ENCODE measurements at regions not wholly inside any gene's neighbourhood (a gene's known extent, or its start where the extent isn't known, plus 50 kb on each side); places are given as distances from the start of the nearest gene placed in this dataset.

DNA sequence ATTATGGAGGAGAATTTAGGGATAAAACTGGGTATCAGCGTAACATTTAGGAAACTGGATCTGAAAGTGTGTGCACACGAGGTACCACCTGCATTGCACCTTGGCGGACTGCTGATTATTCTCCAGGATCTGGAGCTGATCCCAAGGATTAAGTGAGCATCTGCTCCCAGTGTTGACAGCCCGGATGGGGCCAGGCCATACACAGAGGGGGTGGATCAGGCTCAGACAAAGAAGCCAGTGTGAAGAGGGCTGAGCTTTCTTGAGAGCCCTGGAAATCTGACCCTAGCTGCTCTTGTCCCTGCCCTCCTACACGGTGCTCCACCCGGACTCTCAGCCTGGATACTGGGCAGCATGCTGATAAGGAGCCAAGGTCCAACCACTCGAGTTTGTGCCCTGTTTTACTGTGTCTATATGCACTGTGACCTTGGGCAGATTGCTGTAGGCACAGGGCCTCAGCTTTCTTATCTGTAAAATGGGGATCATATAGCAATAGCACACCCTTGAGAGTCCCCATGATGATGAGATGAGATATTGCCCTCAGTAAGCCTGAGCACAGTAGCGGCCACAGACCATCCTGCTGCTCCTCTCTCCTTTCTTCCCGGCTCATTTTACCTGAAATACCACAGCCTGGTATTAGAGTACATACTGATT is 396.8 kb upstream of the CELF4 start:
- TF ChIP-seq CTCF (IDR thresholded peaks at IDR 0.05; ENCODE audit: insufficient read depth, low read length, poor library complexity, severe bottlenecking), result no peak
- TF ChIP-seq EZH2phosphoT487 (conservative IDR thresholded peaks at IDR 0.05; ENCODE audit: low read length), result no peak

Data from SU-DHL-6 (cell line).